ENCODE measurements at regions not wholly inside any gene's neighbourhood (a gene's known extent, or its start where the extent isn't known, plus 50 kb on each side); places are given as distances from the start of the nearest gene placed in this dataset.

DNA sequence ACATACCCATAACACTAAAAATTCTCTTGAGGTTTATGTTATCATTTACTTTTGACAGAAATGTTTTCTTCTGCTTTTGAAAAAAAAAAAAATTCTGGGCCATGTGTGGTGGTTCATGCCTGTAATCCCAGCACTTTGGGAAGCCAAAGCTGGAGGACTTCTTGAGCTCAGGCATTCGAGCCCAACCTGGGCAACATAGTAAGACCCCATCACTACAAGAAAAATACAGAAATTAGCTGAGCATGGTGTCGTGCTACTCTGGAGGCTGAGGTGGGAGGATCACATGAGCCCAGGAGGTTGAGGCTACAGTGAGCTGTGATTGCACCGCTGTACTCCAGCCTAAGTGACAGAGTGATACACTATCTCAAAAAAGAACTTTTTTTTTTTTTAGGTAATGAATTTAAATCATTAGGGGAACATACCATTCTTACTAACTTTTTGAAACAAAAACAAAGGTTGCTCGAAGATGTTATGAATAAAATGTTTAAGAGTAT, 148.8 kb upstream of the DMRT1 start:
- Histone ChIP-seq H3K27me3 (ENCODE audit: control insufficient read depth in 2 of 2, insufficient read depth in 2 of 2, low read length in 2 of 2) (no peaks in the 10 kb centered on the region), H3K9me3 (replicated peaks; ENCODE audit: control insufficient read depth, insufficient read depth, low read length) (no peaks in the 10 kb centered on the region), H3K27ac (ENCODE audit: insufficient read depth, low read depth, low read length) (peak overlapping the region; percentile 86), H4K20me1 (replicated peaks; ENCODE audit: control insufficient read depth, extremely low read depth, insufficient read depth, low read length) (no peaks in the 10 kb centered on the region), H3K4me3 (replicated peaks in 1 of 3; ENCODE audit: insufficient read depth in 1 of 3, low read depth in 1 of 3, low read length in 3 of 3) (peak overlapping the region in 1 of 3 experiments; percentile 67), H3K9me1 (replicated peaks; ENCODE audit: control insufficient read depth, extremely low read depth, insufficient read depth, low read length) (no peaks in the 10 kb centered on the region), H3K4me2 (ENCODE audit: insufficient read depth, low read length) (peak overlapping the region; percentile 92), H3K79me2 (ENCODE audit: control insufficient read depth, insufficient read depth, low read length) (peaks cover 29% of the 10 kb centered on the region), H2AFZ (ENCODE audit: low read depth, low read length) (no peak overlapping the region), H3K36me3 (ENCODE audit: control insufficient read depth in 2 of 2, extremely low read depth in 1 of 2, insufficient read depth in 2 of 2, low read length in 2 of 2) (no peaks in the 10 kb centered on the region), H3K4me1 (ENCODE audit: control insufficient read depth, extremely low read depth, insufficient read depth, low read length) (peaks cover 59% of the 10 kb centered on the region), H3K9ac (replicated peaks; ENCODE audit: extremely low read depth, insufficient read depth, low read length) (peak overlapping the region; percentile 95)
- TF ChIP-seq POLR2AphosphoS5 (IDR thresholded peaks at IDR 0.05; ENCODE audit: insufficient read depth, low read depth, low read length): no peak
- TF ChIP-seq JUN (IDR thresholded peaks at IDR 0.05; ENCODE audit: borderline replicate concordance, insufficient read depth, insufficient read length, low read depth): no peak
- TF ChIP-seq, protein P1, sequence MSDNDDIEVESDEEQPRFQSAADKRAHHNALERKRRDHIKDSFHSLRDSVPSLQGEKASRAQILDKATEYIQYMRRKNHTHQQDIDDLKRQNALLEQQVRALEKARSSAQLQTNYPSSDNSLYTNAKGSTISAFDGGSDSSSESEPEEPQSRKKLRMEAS (IDR thresholded peaks at IDR 0.05; ENCODE audit: insufficient read depth, insufficient read length): no peak
- no peak for TF ChIP-seq MYC (IDR thresholded peaks at IDR 0.05; ENCODE audit: low read depth, low read length)
- TF ChIP-seq GATA2 (IDR thresholded peaks at IDR 0.05; ENCODE audit: insufficient read depth, insufficient read length, low read depth, low read length): no peak
- TF ChIP-seq, protein P2, sequence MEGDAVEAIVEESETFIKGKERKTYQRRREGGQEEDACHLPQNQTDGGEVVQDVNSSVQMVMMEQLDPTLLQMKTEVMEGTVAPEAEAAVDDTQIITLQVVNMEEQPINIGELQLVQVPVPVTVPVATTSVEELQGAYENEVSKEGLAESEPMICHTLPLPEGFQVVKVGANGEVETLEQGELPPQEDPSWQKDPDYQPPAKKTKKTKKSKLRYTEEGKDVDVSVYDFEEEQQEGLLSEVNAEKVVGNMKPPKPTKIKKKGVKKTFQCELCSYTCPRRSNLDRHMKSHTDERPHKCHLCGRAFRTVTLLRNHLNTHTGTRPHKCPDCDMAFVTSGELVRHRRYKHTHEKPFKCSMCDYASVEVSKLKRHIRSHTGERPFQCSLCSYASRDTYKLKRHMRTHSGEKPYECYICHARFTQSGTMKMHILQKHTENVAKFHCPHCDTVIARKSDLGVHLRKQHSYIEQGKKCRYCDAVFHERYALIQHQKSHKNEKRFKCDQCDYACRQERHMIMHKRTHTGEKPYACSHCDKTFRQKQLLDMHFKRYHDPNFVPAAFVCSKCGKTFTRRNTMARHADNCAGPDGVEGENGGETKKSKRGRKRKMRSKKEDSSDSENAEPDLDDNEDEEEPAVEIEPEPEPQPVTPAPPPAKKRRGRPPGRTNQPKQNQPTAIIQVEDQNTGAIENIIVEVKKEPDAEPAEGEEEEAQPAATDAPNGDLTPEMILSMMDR (IDR thresholded peaks at IDR 0.05; ENCODE audit: extremely low read depth in 1 of 2, insufficient read depth in 1 of 2, low read depth in 1 of 2, low read length in 2 of 2): no peak
- no peak for TF ChIP-seq POLR2A (IDR thresholded peaks at IDR 0.05; ENCODE audit: low read depth, low read length)
- no peak for TF ChIP-seq EZH2 (IDR thresholded peaks at IDR 0.05; ENCODE audit: borderline replicate concordance, low read depth, low read length, severe bottlenecking)
- TF ChIP-seq FOS (IDR thresholded peaks at IDR 0.05; ENCODE audit: borderline replicate concordance, insufficient read depth, low read length): no peak
- no TSS peak for BruUV-seq (replicated peaks)
- CTCF ChIA-PET: interaction anchor here (1.0 to 6.7 kb wide), 12 partner anchors 10 to 64 kb away, joined by 3 to 91 read pairs (median 6); no protein-coding TSS in a partner anchor
- FAIRE-seq (no peak), DNase-seq (ENCODE audit: low read depth, low spot score) (no peak)
- dilution Hi-C loops (cut with MboI; ENCODE audit: extremely low pct_ligation_motif_present, low sequenced_read_pairs): no loop called here
- intact Hi-C loops (cut with micrococcal nuclease): loop anchor here (1.0 kb wide), 1 partner anchor 8 kb away; no protein-coding TSS in a partner anchor
- POLR2A ChIA-PET: interaction anchor here (1.0 to 3.3 kb wide), 3 partner anchors 8 to 16 kb away, joined by 3 to 40 read pairs (median 6); no protein-coding TSS in a partner anchor

Data from endothelial cell of umbilical vein (primary cell).